H9 (cell line): ENCODE measurements at regions not wholly inside any gene's neighbourhood (a gene's known extent, or its start where the extent isn't known, plus 50 kb on each side); places are given as distances from the start of the nearest gene placed in this dataset.

ENCODE experiments used
- DNase-seq: peaks from one replicate; pipeline ENCODE4 v3.0.0-alpha.2; 2017
- H2AFZ ChIP-seq: one replicate; pipeline ENCODE4 v1.6.1; 2013; ENCODE audit warnings: mild to moderate bottlenecking, low read length, control low read depth, moderate library complexity
- H2AK5ac ChIP-seq: 2 replicates; pipeline ENCODE4 v1.6.1; 2013; ENCODE audit warnings: low read length, control low read depth, mixed read lengths; ENCODE audit not compliant: insufficient read length
- H2BK120ac ChIP-seq: one replicate; pipeline ENCODE4 v1.6.1; 2013; ENCODE audit warnings: low read depth, mild to moderate bottlenecking, low read length, control low read depth, inconsistent platforms; ENCODE audit not compliant: poor library complexity, severe bottlenecking
- H2BK12ac ChIP-seq: 2 replicates; pipeline ENCODE4 v1.6.1; 2013; ENCODE audit warnings: low read length, control low read depth, mixed read lengths, low read depth; ENCODE audit not compliant: insufficient read length
- H2BK15ac ChIP-seq: 2 replicates; pipeline ENCODE4 v1.6.1; 2013; ENCODE audit warnings: low read depth, low read length, control low read depth
- H2BK20ac ChIP-seq: one replicate; pipeline ENCODE4 v1.6.1; 2013; ENCODE audit warnings: low read depth, mild to moderate bottlenecking, low read length, control low read depth, inconsistent platforms; ENCODE audit not compliant: poor library complexity, severe bottlenecking
- H2BK5ac ChIP-seq: 2 replicates; pipeline ENCODE4 v1.6.1; 2013; ENCODE audit warnings: low read length, control low read depth, mixed read lengths; ENCODE audit not compliant: insufficient read length
- H3K14ac ChIP-seq: 2 replicates; pipeline ENCODE4 v1.6.1; 2013; ENCODE audit warnings: low read length, control low read depth; ENCODE audit not compliant: insufficient read depth
- H3K18ac ChIP-seq: 2 replicates; pipeline ENCODE4 v1.6.1; 2013; ENCODE audit warnings: low read depth, mild to moderate bottlenecking, mixed read lengths, low read length, control low read depth; ENCODE audit not compliant: insufficient read length
- H3K23ac ChIP-seq: 2 replicates; pipeline ENCODE4 v1.6.1; 2013; ENCODE audit warnings: low read length, control low read depth, mixed read lengths, low read depth; ENCODE audit not compliant: insufficient read length
- H3K23me2 ChIP-seq: 2 replicates; pipeline ENCODE4 v1.6.1; 2013; ENCODE audit warnings: low read depth, mild to moderate bottlenecking, mixed read lengths, low read length, control low read depth; ENCODE audit not compliant: insufficient read length, poor library complexity, severe bottlenecking
- H3K27ac ChIP-seq: 2 replicates; pipeline ENCODE4 v1.5.1; 2013; ENCODE audit warnings: low read length, control low read depth, mixed read lengths, low read depth; ENCODE audit not compliant: insufficient read length
- H3K27me3 ChIP-seq: 2 replicates; pipeline ENCODE4 v1.6.1; 2013; ENCODE audit warnings: low read length, control low read depth, inconsistent platforms; ENCODE audit not compliant: insufficient read depth
- H3K4ac ChIP-seq: 2 replicates; pipeline ENCODE4 v1.6.1; 2013; ENCODE audit warnings: low read depth, mild to moderate bottlenecking, control low read depth, inconsistent platforms, low read length, moderate library complexity
- H3K4me1 ChIP-seq: 2 replicates; pipeline ENCODE4 v1.6.1; 2013; ENCODE audit warnings: low read length, control low read depth, inconsistent platforms; ENCODE audit not compliant: insufficient read depth
- H3K4me2 ChIP-seq: 2 replicates; pipeline ENCODE4 v1.6.1; 2013; ENCODE audit warnings: low read length, control low read depth, mixed read lengths; ENCODE audit not compliant: insufficient read length, insufficient read depth
- H3K56ac ChIP-seq: 2 replicates; pipeline ENCODE4 v1.6.1; 2013; ENCODE audit warnings: low read depth, mild to moderate bottlenecking, mixed read lengths, low read length, control low read depth; ENCODE audit not compliant: insufficient read length
- H3K79me1 ChIP-seq: 2 replicates; pipeline ENCODE4 v1.6.1; 2013; ENCODE audit warnings: low read depth, mild to moderate bottlenecking, moderate library complexity, low read length, control low read depth, inconsistent platforms; ENCODE audit not compliant: insufficient read depth, poor library complexity, severe bottlenecking
- H3K79me2 ChIP-seq: 2 replicates; pipeline ENCODE4 v1.6.1; 2013; ENCODE audit warnings: low read length, control low read depth, inconsistent platforms; ENCODE audit not compliant: insufficient read depth
- H3K9ac ChIP-seq: 2 replicates; pipeline ENCODE4 v1.6.1; 2013; ENCODE audit warnings: low read length, control low read depth, mixed read lengths; ENCODE audit not compliant: insufficient read length; ENCODE audit errors: extremely low read depth
- H3K9me3 ChIP-seq: one replicate; pipeline ENCODE4 v1.6.1; 2013; ENCODE audit warnings: low read depth, low read length, inconsistent platforms; ENCODE audit not compliant: control insufficient read depth
- H3T11ph ChIP-seq: one replicate; pipeline ENCODE4 v1.6.1; 2013; ENCODE audit warnings: mild to moderate bottlenecking, low read length, control low read depth, inconsistent platforms
- H4K20me1 ChIP-seq: one replicate; pipeline ENCODE4 v1.6.1; 2013; ENCODE audit not compliant: control insufficient read depth, insufficient read length, insufficient read depth
- H4K5ac ChIP-seq: 2 replicates; pipeline ENCODE4 v1.6.1; 2013; ENCODE audit warnings: low read depth, mild to moderate bottlenecking, mixed read lengths, low read length, control low read depth; ENCODE audit not compliant: insufficient read length
- H4K8ac ChIP-seq: replicated peaks from 2 replicates; pipeline ENCODE4 v1.6.1; 2013; ENCODE audit warnings: low read length, control low read depth, mixed read lengths, low read depth; ENCODE audit not compliant: insufficient read length
- H4K91ac ChIP-seq: 2 replicates; pipeline ENCODE4 v1.6.1; 2013; ENCODE audit warnings: low read depth, mild to moderate bottlenecking, moderate library complexity, mixed read lengths, low read length, control low read depth; ENCODE audit not compliant: insufficient read length
- H3K27ac Mint-ChIP-seq, 3 experiments: 2 replicates in 2 of 3; 3 replicates in 1 of 3; pipeline ENCODE4 v1.8.0; 2020 to 2021; ENCODE audit warnings: mixed read lengths in 3 of 3, mild to moderate bottlenecking in 1 of 3, moderate library complexity in 1 of 3
- H3K27me3 Mint-ChIP-seq: 2 replicates; pipeline ENCODE4 v1.8.0; 2021; ENCODE audit warnings: low read depth, mild to moderate bottlenecking, moderate library complexity, mixed read lengths
- H3K36me3 Mint-ChIP-seq, 3 experiments: 2 replicates in 2 of 3; 3 replicates in 1 of 3; pipeline ENCODE4 v1.8.0; 2020 to 2021; ENCODE audit warnings: low read depth in 3 of 3, mixed read lengths in 3 of 3; ENCODE audit not compliant: insufficient read depth in 1 of 3
- H3K4me1 Mint-ChIP-seq, 2 experiments: 2 replicates each; pipeline ENCODE4 v1.8.0; 2020; ENCODE audit warnings: mixed read lengths in 2 of 2
- H3K4me3 Mint-ChIP-seq, 2 experiments: 2 replicates in 1 of 2; 3 replicates in 1 of 2; pipeline ENCODE4 v1.8.0; 2020 to 2021; ENCODE audit warnings: mild to moderate bottlenecking in 2 of 2, mixed read lengths in 2 of 2, moderate library complexity in 1 of 2
- H3K9me3 Mint-ChIP-seq, 2 experiments: 2 replicates in 1 of 2; 3 replicates in 1 of 2; pipeline ENCODE4 v1.8.0; 2020; ENCODE audit warnings: mild to moderate bottlenecking in 2 of 2, mixed read lengths in 2 of 2, moderate library complexity in 1 of 2
- CTCF ChIP-seq: fragments of 200-600 bp; sonication (generic); conservative IDR thresholded peaks from 3 replicates; pipeline ENCODE4 v1.8.0; 2021; ENCODE audit warnings: antibody characterized with exemption, mild to moderate bottlenecking
- whole genome bisulfite sequencing: extraction: QIAGEN DNeasy Blood & Tissue Kit; methylation state at CpG from one replicate; pipeline ENCODE4 v1.1.7; 2013; ENCODE audit warnings: missing lambda C conversion rate, low lambda C conversion rate, mixed read lengths; ENCODE audit not compliant: insufficient read length; ENCODE audit errors: extremely low coverage; 5-methylcytosine and 5-hydroxymethylcytosine counted together

- Histone ChIP-seq H2AFZ (no peak overlapping the region), H3K4me2 (no peak overlapping the region), H3K9me3 (no peaks in the 10 kb centered on the region), H4K8ac (no peak overlapping the region), H3T11ph (no peak overlapping the region), H3K14ac (no peak overlapping the region), H3K27ac (no peak overlapping the region), H3K18ac (no peak overlapping the region), H2BK20ac (no peak overlapping the region), H4K5ac (no peak overlapping the region), H3K79me2 (0 out of 2 replicates have a peak, but pooled peaks cover 1% of the 10 kb centered on the region), H4K91ac (no peak overlapping the region), H2AK5ac (no peak overlapping the region), H2BK12ac (no peak overlapping the region), H3K4me1 (no peaks in the 10 kb centered on the region), H3K27me3 (no peaks in the 10 kb centered on the region), H3K9ac (no peak overlapping the region), H4K20me1 (no peaks in the 10 kb centered on the region), H2BK5ac (no peak overlapping the region), H3K4ac (no peak overlapping the region), H3K23me2 (no peaks in the 10 kb centered on the region), H3K56ac (no peak overlapping the region), H2BK15ac (no peak overlapping the region), H3K79me1 (no peaks in the 10 kb centered on the region), H3K23ac (no peak overlapping the region), H2BK120ac (no peak overlapping the region)
- H3K4me1 Mint-ChIP-seq = no peaks in the 10 kb centered on the region
- no peaks in the 10 kb centered on the region for H3K27me3 Mint-ChIP-seq
- H3K9me3 Mint-ChIP-seq = peaks cover 3 to 7% of the 10 kb centered on the region in 2 experiments
- WGBS = no CpG with 5 or more reads among the region's 1 CpG
- peaks cover 0 to 4% (median 3%) of the 10 kb centered on the region in 3 experiments; a peak in 2 of 7 replicates for H3K36me3 Mint-ChIP-seq
- no peak overlapping the region for H3K4me3 Mint-ChIP-seq
- no peak overlapping the region for H3K27ac Mint-ChIP-seq
- DNase-seq = no peak
- no peak for TF ChIP-seq CTCF
Observed at GRCh38 chr15:49709646-49710214, 88.9 kb downstream of the DTWD1 start.
